ENCODE measurements at regions not wholly inside any gene's neighbourhood (a gene's known extent, or its start where the extent isn't known, plus 50 kb on each side); places are given as distances from the start of the nearest gene placed in this dataset.

- no peak for DNase-seq (ENCODE audit: low spot score)
- no peak for TF ChIP-seq CTCF (IDR thresholded peaks at IDR 0.05)
- Histone ChIP-seq H3K4me3 (no peak overlapping the region), H3K27ac (no peak overlapping the region)
Observed at GRCh38 chr6:103167345-103168071, 1692.2 kb downstream of the HACE1 start.

- no peak for DNase-seq (ENCODE audit: low spot score)
- Histone ChIP-seq H3K4me3 (no peak overlapping the region), H3K27ac (no peak overlapping the region)
- no peak for TF ChIP-seq CTCF (IDR thresholded peaks at IDR 0.05)
Observed at GRCh38 chr6:103154779-103155572, 1704.7 kb downstream of the HACE1 start.

GRCh38 chr6:103153016-103153415, 1706.7 kb downstream of the HACE1 start:
- no peak for TF ChIP-seq CTCF (IDR thresholded peaks at IDR 0.05)
- Histone ChIP-seq H3K27ac (no peak overlapping the region), H3K4me3 (no peak overlapping the region)
- DNase-seq (ENCODE audit: low spot score) = no peak

- H3K4me3 ChIP-seq = no peak overlapping the region
- TF ChIP-seq CTCF (IDR thresholded peaks at IDR 0.05) = no peak
- no peak for DNase-seq (ENCODE audit: low spot score)
- no peak overlapping the region for H3K27ac ChIP-seq
Observed at GRCh38 chr6:103142902-103143301, 1716.8 kb downstream of the HACE1 start.

- Histone ChIP-seq H3K27ac (no peak overlapping the region), H3K4me3 (no peak overlapping the region)
- no peak for TF ChIP-seq CTCF (IDR thresholded peaks at IDR 0.05)
- no peak for DNase-seq (ENCODE audit: low spot score)
Observed at GRCh38 chr6:103140308-103141027, 1719.3 kb downstream of the HACE1 start.

- TF ChIP-seq CTCF (IDR thresholded peaks at IDR 0.05) = no peak
- no peak for DNase-seq (ENCODE audit: low spot score)
- Histone ChIP-seq H3K4me3 (no peak overlapping the region), H3K27ac (no peak overlapping the region)
Observed at GRCh38 chr6:103139377-103139776, 1720.3 kb downstream of the HACE1 start.
